GM06990 (cell line): ENCODE measurements at regions not wholly inside any gene's neighbourhood (a gene's known extent, or its start where the extent isn't known, plus 50 kb on each side); places are given as distances from the start of the nearest gene placed in this dataset.
"Not testable (repeated sequence)": the region's sequence is repeated elsewhere in the genome, so short reads cannot be mapped to it uniquely, and the experiment has no call there.

Experiments
- DNase-seq: peaks from one replicate; pipeline ENCODE4 v3.0.0-alpha.2; 2011; ENCODE audit not compliant: insufficient read length; ENCODE audit errors: extremely low read depth
- H3K27me3 ChIP-seq: replicated peaks from 2 replicates; pipeline ENCODE4 v1.6.0; 2011; ENCODE audit warnings: low read length; ENCODE audit not compliant: control insufficient read depth, insufficient read depth
- H3K36me3 ChIP-seq: 2 replicates; pipeline ENCODE4 v1.5.1; 2011; ENCODE audit warnings: low read length; ENCODE audit not compliant: control insufficient read depth, insufficient read depth
- H3K4me3 ChIP-seq: replicated peaks from 2 replicates; pipeline ENCODE4 v1.5.1; 2011; ENCODE audit warnings: low read depth, mild to moderate bottlenecking, control low read depth, low read length
- CTCF ChIP-seq: IDR thresholded peaks from 2 replicates; pipeline ENCODE4 v1.5.1; 2011; ENCODE audit warnings: low read length, control low read depth, mild to moderate bottlenecking, inconsistent platforms; ENCODE audit not compliant: insufficient read depth, poor library complexity, severe bottlenecking

GRCh38 chrX:95509474-95509873, 1175.2 kb upstream of the DIAPH2 start:
- Histone ChIP-seq H3K36me3 (no peaks in the 10 kb centered on the region), H3K27me3 (no peaks in the 10 kb centered on the region), H3K4me3 (no peak overlapping the region)
- TF ChIP-seq CTCF = no peak
- no peak for DNase-seq

GRCh38 chrX:95524018-95524417, 1160.6 kb upstream of the DIAPH2 start:
- H3K4me3 ChIP-seq, DNase-seq, H3K36me3 ChIP-seq, H3K27me3 ChIP-seq: not testable (repeated sequence)

GRCh38 chrX:95536111-95536510, 1148.5 kb upstream of the DIAPH2 start:
- TF ChIP-seq CTCF = no peak
- no peaks in the 10 kb centered on the region for H3K27me3 ChIP-seq
- DNase-seq = no peak
- H3K36me3 ChIP-seq = no peaks in the 10 kb centered on the region
- H3K4me3 ChIP-seq = no peak overlapping the region

- no peak for DNase-seq
- Histone ChIP-seq H3K27me3 (no peaks in the 10 kb centered on the region), H3K36me3 (no peaks in the 10 kb centered on the region), H3K4me3 (no peak overlapping the region)
- TF ChIP-seq CTCF = no peak
These were observed 1148.0 kb upstream of the DIAPH2 start for GRCh38 chrX:95536661-95537060.

- no peaks in the 10 kb centered on the region for H3K36me3 ChIP-seq
- TF ChIP-seq CTCF = no peak
- no peak for DNase-seq
These were observed 1145.6 kb upstream of the DIAPH2 start for GRCh38 chrX:95539041-95539440.

GRCh38 chrX:95549552-95549951, 1135.1 kb upstream of the DIAPH2 start:
- H3K36me3 ChIP-seq, H3K27me3 ChIP-seq, H3K4me3 ChIP-seq, DNase-seq: not testable (repeated sequence)

More at GRCh38 chrX:95539041-95539440, 1145.6 kb upstream of the DIAPH2 start:
- Histone ChIP-seq H3K27me3 (no peaks in the 10 kb centered on the region), H3K4me3 (no peak overlapping the region)

GRCh38 chrX:95585321-95585720, 1099.3 kb upstream of the DIAPH2 start:
- Histone ChIP-seq H3K4me3 (no peak overlapping the region), H3K36me3 (no peaks in the 10 kb centered on the region), H3K27me3 (no peaks in the 10 kb centered on the region)
- no peak for DNase-seq
- TF ChIP-seq CTCF = no peak
